IMR-90 (cell line): ENCODE measurements at regions not wholly inside any gene's neighbourhood (a gene's known extent, or its start where the extent isn't known, plus 50 kb on each side); places are given as distances from the start of the nearest gene placed in this dataset.

Experiments used
- CEBPB ChIP-seq: IDR thresholded peaks from 2 replicates; pipeline ENCODE4 v1.6.1; 2012; ENCODE audit warnings: low read depth, low read length, improper control_type of control experiment
- CHD1 ChIP-seq: IDR thresholded peaks from 2 replicates; pipeline ENCODE4 v1.6.1; 2012; ENCODE audit warnings: low read depth, low read length, improper control_type of control experiment
- CTCF ChIP-seq: conservative IDR thresholded peaks from 2 replicates; pipeline ENCODE4 v1.5.1; 2012; ENCODE audit warnings: mild to moderate bottlenecking, low read depth, low read length, improper control_type of control experiment
- ELK1 ChIP-seq: fragments of 150-350 bp; IDR thresholded peaks from 2 replicates; pipeline ENCODE4 v1.6.1; 2016; ENCODE audit warnings: low read depth, mild to moderate bottlenecking, low read length, moderate library complexity, borderline replicate concordance
- FOS ChIP-seq: fragments of 150-350 bp; IDR thresholded peaks from 2 replicates; pipeline ENCODE4 v1.6.1; 2016; ENCODE audit warnings: low read depth, low read length
- MAZ ChIP-seq: IDR thresholded peaks from 2 replicates; pipeline ENCODE4 v1.6.1; 2012; ENCODE audit warnings: low read depth, mild to moderate bottlenecking, low read length, improper control_type of control experiment, moderate library complexity, borderline replicate concordance
- MXI1 ChIP-seq: IDR thresholded peaks from 2 replicates; pipeline ENCODE4 v1.6.1; 2012; ENCODE audit warnings: low read depth, mild to moderate bottlenecking, low read length, moderate library complexity, borderline replicate concordance
- POLR2A ChIP-seq: IDR thresholded peaks from 2 replicates; pipeline ENCODE4 v1.6.1; 2012; ENCODE audit warnings: mild to moderate bottlenecking, low read depth, low read length
- RAD21 ChIP-seq: IDR thresholded peaks from 2 replicates; pipeline ENCODE4 v1.6.1; 2012; ENCODE audit warnings: low read length, improper control_type of control experiment
- USF2 ChIP-seq: fragments of 150-350 bp; IDR thresholded peaks from 2 replicates; pipeline ENCODE4 v1.6.1; 2017; ENCODE audit warnings: mild to moderate bottlenecking, antibody characterized with exemption, low read length, low read depth

GRCh38 chr2:15034246-15034645, 401.7 kb downstream of the LRATD1 start:
- TF ChIP-seq FOS (no peak), CTCF (no peak), POLR2A (no peak), MXI1 (no peak), USF2 (no peak), RAD21 (no peak), ELK1 (no peak), CEBPB (no peak), MAZ (no peak), CHD1 (no peak)
